ENCODE measurements at regions not wholly inside any gene's neighbourhood (a gene's known extent, or its start where the extent isn't known, plus 50 kb on each side); places are given as distances from the start of the nearest gene placed in this dataset.

DNA sequence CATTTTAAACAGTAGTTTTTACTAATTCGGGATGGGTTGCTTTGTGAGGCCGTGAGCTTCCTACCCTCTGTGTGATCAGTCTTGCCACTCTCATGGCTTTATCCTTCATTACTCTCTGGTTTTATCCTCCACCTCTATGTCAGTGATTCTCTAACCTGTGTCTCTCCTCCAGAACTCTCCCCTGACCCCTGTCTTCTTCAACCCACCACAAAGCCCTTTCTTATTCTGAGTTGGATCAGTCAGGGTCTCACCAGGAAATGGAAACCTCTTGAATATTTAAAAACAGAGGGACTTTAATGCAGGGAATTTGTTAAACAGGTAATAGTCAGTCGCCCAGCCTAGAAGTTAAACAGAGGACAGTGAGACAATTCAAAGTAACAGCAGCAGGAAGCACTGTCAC, 64.2 kb upstream of the ADPGK start:
- TF ChIP-seq, protein P1, sequence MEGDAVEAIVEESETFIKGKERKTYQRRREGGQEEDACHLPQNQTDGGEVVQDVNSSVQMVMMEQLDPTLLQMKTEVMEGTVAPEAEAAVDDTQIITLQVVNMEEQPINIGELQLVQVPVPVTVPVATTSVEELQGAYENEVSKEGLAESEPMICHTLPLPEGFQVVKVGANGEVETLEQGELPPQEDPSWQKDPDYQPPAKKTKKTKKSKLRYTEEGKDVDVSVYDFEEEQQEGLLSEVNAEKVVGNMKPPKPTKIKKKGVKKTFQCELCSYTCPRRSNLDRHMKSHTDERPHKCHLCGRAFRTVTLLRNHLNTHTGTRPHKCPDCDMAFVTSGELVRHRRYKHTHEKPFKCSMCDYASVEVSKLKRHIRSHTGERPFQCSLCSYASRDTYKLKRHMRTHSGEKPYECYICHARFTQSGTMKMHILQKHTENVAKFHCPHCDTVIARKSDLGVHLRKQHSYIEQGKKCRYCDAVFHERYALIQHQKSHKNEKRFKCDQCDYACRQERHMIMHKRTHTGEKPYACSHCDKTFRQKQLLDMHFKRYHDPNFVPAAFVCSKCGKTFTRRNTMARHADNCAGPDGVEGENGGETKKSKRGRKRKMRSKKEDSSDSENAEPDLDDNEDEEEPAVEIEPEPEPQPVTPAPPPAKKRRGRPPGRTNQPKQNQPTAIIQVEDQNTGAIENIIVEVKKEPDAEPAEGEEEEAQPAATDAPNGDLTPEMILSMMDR (IDR thresholded peaks at IDR 0.05), result no peak
- TF ChIP-seq POLR2AphosphoS5 (IDR thresholded peaks at IDR 0.05), result no peak

Measured in breast epithelium (tissue), 3 donors.